ENCODE measurements at regions not wholly inside any gene's neighbourhood (a gene's known extent, or its start where the extent isn't known, plus 50 kb on each side); places are given as distances from the start of the nearest gene placed in this dataset.

- no peak for TF ChIP-seq ZFP30 (CRISPR knock-in tag; IDR thresholded peaks at IDR 0.05)
- TF ChIP-seq ESRRG (CRISPR knock-in tag; IDR thresholded peaks at IDR 0.05) = no peak
Observed at GRCh38 chr3:82392203-82392775, 630.8 kb upstream of the GBE1 start.
